Effector memory CD4-positive, alpha-beta T cell (primary cell): ENCODE measurements at regions not wholly inside any gene's neighbourhood (a gene's known extent, or its start where the extent isn't known, plus 50 kb on each side); places are given as distances from the start of the nearest gene placed in this dataset.

Experiments used
- DNase-seq, 3 donors: peaks; one replicate each; pipeline ENCODE4 v3.0.0-alpha.2; 2020
- H3K27ac ChIP-seq: 2 replicates; pipeline ENCODE4 v1.7.0; 2013; ENCODE audit warnings: mild to moderate bottlenecking, low read length, moderate library complexity; ENCODE audit not compliant: insufficient read depth, poor library complexity, severe bottlenecking
- H3K27me3 ChIP-seq: replicated peaks from 2 replicates; pipeline ENCODE4 v1.7.0; 2013; ENCODE audit warnings: mild to moderate bottlenecking, low read length; ENCODE audit not compliant: insufficient read depth, control insufficient read depth, poor library complexity, severe bottlenecking
- H3K36me3 ChIP-seq: 2 replicates; pipeline ENCODE4 v1.7.0; 2013; ENCODE audit warnings: mild to moderate bottlenecking, low read length, moderate library complexity; ENCODE audit not compliant: control insufficient read depth, insufficient read depth
- H3K4me1 ChIP-seq: 2 replicates; pipeline ENCODE4 v1.7.0; 2013; ENCODE audit warnings: low read length, mild to moderate bottlenecking; ENCODE audit not compliant: control insufficient read depth, insufficient read depth, poor library complexity, severe bottlenecking
- H3K4me3 ChIP-seq: 2 replicates; pipeline ENCODE4 v1.7.0; 2013; ENCODE audit warnings: low read length, low read depth, mild to moderate bottlenecking; ENCODE audit not compliant: insufficient read depth, poor library complexity, severe bottlenecking
- H3K9me3 ChIP-seq: 2 replicates; pipeline ENCODE4 v1.7.0; 2013; ENCODE audit warnings: mild to moderate bottlenecking, low read length, moderate library complexity; ENCODE audit not compliant: control insufficient read depth

DNA sequence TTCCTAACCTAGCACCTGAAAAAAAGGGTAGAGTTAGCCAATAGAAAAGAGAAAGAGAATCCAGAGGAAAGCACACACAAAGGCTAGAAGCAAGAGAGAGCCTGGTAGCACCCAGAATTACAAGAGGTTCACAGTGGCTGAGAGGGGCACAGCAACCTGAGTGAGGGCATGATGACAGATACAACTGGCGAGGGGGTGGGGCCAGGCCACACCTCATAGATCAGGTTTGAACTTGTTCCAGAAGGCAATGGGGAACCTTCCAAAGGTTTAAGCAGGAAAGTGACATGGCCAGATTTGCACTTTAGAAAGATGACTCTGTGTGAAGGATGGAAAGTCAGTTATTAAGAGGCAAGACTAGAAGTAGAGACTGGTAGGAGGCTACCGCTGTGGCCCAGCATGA lies 148.0 kb downstream of the TTC32 start:
- Histone ChIP-seq H3K9me3 (no peaks in the 10 kb centered on the region), H3K4me1 (no peaks in the 10 kb centered on the region), H3K27ac (no peak overlapping the region), H3K36me3 (no peaks in the 10 kb centered on the region), H3K4me3 (no peak overlapping the region), H3K27me3 (no peaks in the 10 kb centered on the region)
- DNase-seq, result no peak

- H3K27me3 ChIP-seq, result no peaks in the 10 kb centered on the region
- no peaks in the 10 kb centered on the region for H3K9me3 ChIP-seq
- no peak for DNase-seq
- H3K4me1 ChIP-seq, result no peaks in the 10 kb centered on the region
- H3K4me3 ChIP-seq, result no peak overlapping the region
- H3K36me3 ChIP-seq, result no peaks in the 10 kb centered on the region
- H3K27ac ChIP-seq, result no peak overlapping the region
Measured at GRCh38 chr2:19753314-19753713, 148.5 kb downstream of the TTC32 start.

- no peak for DNase-seq
- Histone ChIP-seq H3K4me1 (no peaks in the 10 kb centered on the region), H3K27ac (no peak overlapping the region), H3K9me3 (no peaks in the 10 kb centered on the region), H3K4me3 (no peak overlapping the region), H3K27me3 (no peaks in the 10 kb centered on the region), H3K36me3 (no peaks in the 10 kb centered on the region)
Measured at GRCh38 chr2:19752500-19752899, 149.3 kb downstream of the TTC32 start.

- Histone ChIP-seq H3K9me3 (no peaks in the 10 kb centered on the region), H3K27me3 (no peaks in the 10 kb centered on the region)
Measured at GRCh38 chr2:19751631-19752030, 150.2 kb downstream of the TTC32 start.

GRCh38 chr2:19750136-19750535 lies 151.6 kb downstream of the TTC32 start:
- Histone ChIP-seq H3K27me3 (no peaks in the 10 kb centered on the region), H3K27ac (no peak overlapping the region), H3K9me3 (no peaks in the 10 kb centered on the region), H3K4me1 (no peaks in the 10 kb centered on the region), H3K36me3 (no peaks in the 10 kb centered on the region), H3K4me3 (no peak overlapping the region)
- DNase-seq, result no peak

More at GRCh38 chr2:19751631-19752030, 150.2 kb downstream of the TTC32 start:
- H3K4me1 ChIP-seq, result no peaks in the 10 kb centered on the region
- no peak overlapping the region for H3K27ac ChIP-seq
- no peak for DNase-seq
- no peak overlapping the region for H3K4me3 ChIP-seq
- no peaks in the 10 kb centered on the region for H3K36me3 ChIP-seq

GRCh38 chr2:19749507-19749836 lies 152.3 kb downstream of the TTC32 start:
- no peak overlapping the region for H3K4me3 ChIP-seq
- no peak for DNase-seq
- no peaks in the 10 kb centered on the region for H3K9me3 ChIP-seq
- no peaks in the 10 kb centered on the region for H3K27me3 ChIP-seq
- no peak overlapping the region for H3K27ac ChIP-seq
- H3K4me1 ChIP-seq, result no peaks in the 10 kb centered on the region
- no peaks in the 10 kb centered on the region for H3K36me3 ChIP-seq

GRCh38 chr2:19748711-19749506 lies 152.9 kb downstream of the TTC32 start:
- Histone ChIP-seq H3K4me3 (no peak overlapping the region), H3K4me1 (no peaks in the 10 kb centered on the region), H3K27me3 (no peaks in the 10 kb centered on the region), H3K27ac (no peak overlapping the region), H3K9me3 (no peaks in the 10 kb centered on the region), H3K36me3 (no peaks in the 10 kb centered on the region)
- DNase-seq, result no peak

DNA sequence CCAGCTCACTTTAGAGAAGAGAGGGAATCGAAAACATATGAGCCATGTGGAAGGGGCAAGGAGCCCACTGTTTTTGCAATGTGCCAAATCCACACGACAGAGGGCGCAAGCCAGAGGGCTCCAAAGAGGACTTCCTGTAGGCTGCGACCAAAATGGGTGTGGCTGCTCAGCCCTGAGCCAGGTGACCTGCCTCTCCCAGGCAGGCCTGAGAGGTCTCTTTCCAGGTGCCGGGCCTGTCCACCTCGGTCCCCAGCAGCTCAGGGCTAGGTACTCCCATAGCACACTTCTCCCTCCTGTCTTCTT lies 153.8 kb downstream of the TTC32 start:
- no peak for DNase-seq
- Histone ChIP-seq H3K4me3 (no peak overlapping the region), H3K27ac (no peak overlapping the region), H3K27me3 (no peaks in the 10 kb centered on the region), H3K36me3 (no peaks in the 10 kb centered on the region), H3K9me3 (no peaks in the 10 kb centered on the region), H3K4me1 (no peaks in the 10 kb centered on the region)

- Histone ChIP-seq H3K4me3 (no peak overlapping the region), H3K27ac (no peak overlapping the region), H3K27me3 (no peaks in the 10 kb centered on the region), H3K36me3 (no peaks in the 10 kb centered on the region), H3K4me1 (no peaks in the 10 kb centered on the region), H3K9me3 (no peaks in the 10 kb centered on the region)
- DNase-seq, result no peak
Measured at GRCh38 chr2:19747310-19748072, 154.3 kb downstream of the TTC32 start.

GRCh38 chr2:19746611-19747309 lies 155.0 kb downstream of the TTC32 start:
- Histone ChIP-seq H3K27ac (no peak overlapping the region), H3K9me3 (no peaks in the 10 kb centered on the region), H3K4me3 (no peak overlapping the region), H3K36me3 (no peaks in the 10 kb centered on the region), H3K4me1 (no peaks in the 10 kb centered on the region), H3K27me3 (no peaks in the 10 kb centered on the region)
- DNase-seq, result no peak
